ENCODE measurements at regions not wholly inside any gene's neighbourhood (a gene's known extent, or its start where the extent isn't known, plus 50 kb on each side); places are given as distances from the start of the nearest gene placed in this dataset.

DNA sequence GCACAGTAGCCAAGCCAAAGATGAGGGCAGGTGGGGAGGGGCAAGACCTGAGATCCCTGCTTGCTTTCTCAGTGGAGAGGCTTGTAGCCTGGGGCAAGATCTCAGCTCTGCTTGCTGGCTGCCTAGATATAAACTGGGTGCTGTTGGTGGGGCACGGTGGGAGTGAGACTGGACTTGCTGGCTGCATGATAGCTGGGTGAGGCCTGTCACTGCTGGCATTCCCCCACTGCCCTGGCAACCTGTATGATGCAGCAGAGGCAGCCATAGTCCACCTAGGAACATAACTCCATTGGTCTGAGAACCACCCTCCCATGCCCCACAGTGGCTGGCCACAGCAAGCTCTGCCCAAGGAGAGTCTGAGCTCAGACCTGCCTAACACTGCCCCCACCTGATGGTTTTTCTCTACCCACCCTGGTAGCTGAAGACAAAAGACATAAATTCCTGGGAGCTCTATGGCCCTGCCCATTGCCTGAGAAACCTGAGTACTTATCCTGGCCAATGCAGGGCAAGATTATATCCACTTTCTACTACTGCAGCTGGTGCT, 261.9 kb upstream of the DEPDC1 start:
- CTCF ChIA-PET, result no interaction called here
- no peak for DNase-seq
- no peaks in the 10 kb centered on the region for H3K9me2 ChIP-seq
- WGBS (ENCODE audit: low lambda C conversion rate), result no CpG with 5 or more reads among the region's 1 CpG
- H3F3A ChIP-seq (replicated peaks; ENCODE audit: insufficient read depth), result no peaks in the 10 kb centered on the region
- no peak overlapping the region for H3K4me2 ChIP-seq
- H3K4me1 ChIP-seq (ENCODE audit: control insufficient read depth in 1 of 2, insufficient read depth in 2 of 2, low read depth in 1 of 2, low read length in 1 of 2), result no peaks in the 10 kb centered on the region; a peak in 1 of 4 replicates
- no peak overlapping the region for H2AFZ ChIP-seq (ENCODE audit: low read depth)
- no peak overlapping the region for H3K27ac ChIP-seq (ENCODE audit: low read depth in 2 of 2, low read length in 1 of 2)
- no peaks in the 10 kb centered on the region for H3K79me2 ChIP-seq (ENCODE audit: insufficient read depth)
- no peaks in the 10 kb centered on the region for H4K20me1 ChIP-seq (ENCODE audit: insufficient read depth)
- H3K9me3 ChIP-seq, result no peaks in the 10 kb centered on the region
- H3K9ac ChIP-seq, result no peak overlapping the region
- H3K27me3 ChIP-seq (ENCODE audit: insufficient read depth), result no peaks in the 10 kb centered on the region
- POLR2A ChIA-PET, result no interaction called here
- TF ChIP-seq, protein P1, sequence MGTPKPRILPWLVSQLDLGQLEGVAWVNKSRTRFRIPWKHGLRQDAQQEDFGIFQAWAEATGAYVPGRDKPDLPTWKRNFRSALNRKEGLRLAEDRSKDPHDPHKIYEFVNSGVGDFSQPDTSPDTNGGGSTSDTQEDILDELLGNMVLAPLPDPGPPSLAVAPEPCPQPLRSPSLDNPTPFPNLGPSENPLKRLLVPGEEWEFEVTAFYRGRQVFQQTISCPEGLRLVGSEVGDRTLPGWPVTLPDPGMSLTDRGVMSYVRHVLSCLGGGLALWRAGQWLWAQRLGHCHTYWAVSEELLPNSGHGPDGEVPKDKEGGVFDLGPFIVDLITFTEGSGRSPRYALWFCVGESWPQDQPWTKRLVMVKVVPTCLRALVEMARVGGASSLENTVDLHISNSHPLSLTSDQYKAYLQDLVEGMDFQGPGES (IDR thresholded peaks at IDR 0.05; ENCODE audit: low read depth, low read length), result no peak
- no peak for TF ChIP-seq MXI1 (IDR thresholded peaks at IDR 0.05; ENCODE audit: low read depth, low read length)
- TF ChIP-seq EP300 (IDR thresholded peaks at IDR 0.05; ENCODE audit: borderline replicate concordance in 1 of 2, low read depth in 1 of 2, low read length in 1 of 2), result no peak
- no peak for TF ChIP-seq RCOR1 (IDR thresholded peaks at IDR 0.05; ENCODE audit: low read length)
- no peak for TF ChIP-seq RFX5 (IDR thresholded peaks at IDR 0.05; ENCODE audit: low read length)
- no peak for TF ChIP-seq MAX (IDR thresholded peaks at IDR 0.05; ENCODE audit: low read depth)
- no peak for TF ChIP-seq CHD2 (IDR thresholded peaks at IDR 0.05; ENCODE audit: low read length, partially characterized antibody)
- TF ChIP-seq YY1 (IDR thresholded peaks at IDR 0.05; ENCODE audit: low read depth), result no peak
- no peak for TF ChIP-seq USF1 (IDR thresholded peaks at IDR 0.05; ENCODE audit: borderline replicate concordance, low read depth)
- TF ChIP-seq RAD21 (IDR thresholded peaks at IDR 0.05; ENCODE audit: low read length), result no peak
- no peak for TF ChIP-seq NRF1 (IDR thresholded peaks at IDR 0.05; ENCODE audit: low read depth, low read length)
- TF ChIP-seq JUND (IDR thresholded peaks at IDR 0.05), result no peak
- TF ChIP-seq GABPA (IDR thresholded peaks at IDR 0.05; ENCODE audit: low read depth), result no peak
- no peak for TF ChIP-seq ELF1 (IDR thresholded peaks at IDR 0.05)
- H3K4me3 ChIP-seq (ENCODE audit: low read depth in 2 of 2, low read length in 1 of 2), result no peak overlapping the region
- H3K36me3 ChIP-seq (replicated peaks in 1 of 2; ENCODE audit: control insufficient read depth in 1 of 2, insufficient read depth in 2 of 2, low read length in 1 of 2), result no peaks in the 10 kb centered on the region

DNA sequence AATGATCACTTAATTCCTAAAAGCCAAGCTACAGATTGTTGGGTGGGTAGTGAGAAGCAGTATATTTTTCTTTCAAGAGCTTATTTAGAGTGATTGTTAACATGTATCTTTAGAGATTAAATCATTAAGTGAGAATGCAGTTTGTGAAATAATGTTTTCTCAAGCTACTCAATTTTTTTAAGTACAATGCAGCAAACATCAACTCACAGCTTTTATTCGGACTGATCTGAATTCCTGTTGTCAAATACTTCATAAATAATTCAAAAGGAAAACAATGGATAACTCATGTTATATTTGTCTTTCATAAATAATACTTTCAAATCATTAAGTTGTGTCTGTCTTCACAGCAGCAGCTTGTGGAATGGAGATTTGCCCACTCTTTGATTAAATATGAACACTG, 271.1 kb upstream of the DEPDC1 start:
- H3K36me3 ChIP-seq (replicated peaks in 1 of 2; ENCODE audit: control insufficient read depth in 1 of 2, insufficient read depth in 2 of 2, low read length in 1 of 2), result no peaks in the 10 kb centered on the region
- no peak overlapping the region for H3K9ac ChIP-seq
- H3K9me3 ChIP-seq, result no peaks in the 10 kb centered on the region
- no peak overlapping the region for H3K4me2 ChIP-seq
- no peaks in the 10 kb centered on the region for H3K79me2 ChIP-seq (ENCODE audit: insufficient read depth)
- no peak overlapping the region for H3K27ac ChIP-seq (ENCODE audit: low read depth in 2 of 2, low read length in 1 of 2)
- H4K20me1 ChIP-seq (ENCODE audit: insufficient read depth), result no peaks in the 10 kb centered on the region
- CTCF ChIA-PET, result no interaction called here
- no peaks in the 10 kb centered on the region for H3F3A ChIP-seq (replicated peaks; ENCODE audit: insufficient read depth)
- 28% methylated on average over 1 of the region's 1 CpG for WGBS (ENCODE audit: low lambda C conversion rate)
- H3K27me3 ChIP-seq (ENCODE audit: insufficient read depth), result no peaks in the 10 kb centered on the region
- TF ChIP-seq FOSL2 (IDR thresholded peaks at IDR 0.05; ENCODE audit: borderline replicate concordance, low read depth) (no peak), EP300 (IDR thresholded peaks at IDR 0.05; ENCODE audit: borderline replicate concordance in 1 of 2, low read depth in 1 of 2, low read length in 1 of 2) (no peak), POLR2AphosphoS5 (IDR thresholded peaks at IDR 0.05; ENCODE audit: low read depth, low read length) (no peak), FOXM1 (IDR thresholded peaks at IDR 0.05; ENCODE audit: low read depth) (no peak), EZH2phosphoT487 (IDR thresholded peaks at IDR 0.05; ENCODE audit: borderline replicate concordance, low read depth) (no peak), YY1 (IDR thresholded peaks at IDR 0.05; ENCODE audit: low read depth) (no peak), ZBTB33 (IDR thresholded peaks at IDR 0.05; ENCODE audit: borderline replicate concordance, low read depth) (no peak), RXRA (IDR thresholded peaks at IDR 0.05; ENCODE audit: borderline replicate concordance, low read depth) (no peak), ELF1 (IDR thresholded peaks at IDR 0.05) (no peak)
- TF ChIP-seq, protein P1 (IDR thresholded peaks at IDR 0.05; ENCODE audit: low read depth, low read length), result no peak
- TF ChIP-seq, protein P2, sequence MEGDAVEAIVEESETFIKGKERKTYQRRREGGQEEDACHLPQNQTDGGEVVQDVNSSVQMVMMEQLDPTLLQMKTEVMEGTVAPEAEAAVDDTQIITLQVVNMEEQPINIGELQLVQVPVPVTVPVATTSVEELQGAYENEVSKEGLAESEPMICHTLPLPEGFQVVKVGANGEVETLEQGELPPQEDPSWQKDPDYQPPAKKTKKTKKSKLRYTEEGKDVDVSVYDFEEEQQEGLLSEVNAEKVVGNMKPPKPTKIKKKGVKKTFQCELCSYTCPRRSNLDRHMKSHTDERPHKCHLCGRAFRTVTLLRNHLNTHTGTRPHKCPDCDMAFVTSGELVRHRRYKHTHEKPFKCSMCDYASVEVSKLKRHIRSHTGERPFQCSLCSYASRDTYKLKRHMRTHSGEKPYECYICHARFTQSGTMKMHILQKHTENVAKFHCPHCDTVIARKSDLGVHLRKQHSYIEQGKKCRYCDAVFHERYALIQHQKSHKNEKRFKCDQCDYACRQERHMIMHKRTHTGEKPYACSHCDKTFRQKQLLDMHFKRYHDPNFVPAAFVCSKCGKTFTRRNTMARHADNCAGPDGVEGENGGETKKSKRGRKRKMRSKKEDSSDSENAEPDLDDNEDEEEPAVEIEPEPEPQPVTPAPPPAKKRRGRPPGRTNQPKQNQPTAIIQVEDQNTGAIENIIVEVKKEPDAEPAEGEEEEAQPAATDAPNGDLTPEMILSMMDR (IDR thresholded peaks at IDR 0.05), result no peak
- no peak overlapping the region for H2AFZ ChIP-seq (ENCODE audit: low read depth)
- POLR2A ChIA-PET, result no interaction called here
- no peak overlapping the region for H3K4me3 ChIP-seq (ENCODE audit: low read depth in 2 of 2, low read length in 1 of 2)
- no peaks in the 10 kb centered on the region for H3K4me1 ChIP-seq (ENCODE audit: control insufficient read depth in 1 of 2, insufficient read depth in 2 of 2, low read depth in 1 of 2, low read length in 1 of 2)
- DNase-seq, result no peak
- H3K9me2 ChIP-seq, result no peaks in the 10 kb centered on the region; the same call in 1 of the 2 replicates

Data from SK-N-SH (cell line).